Colon (tissue), 2 donors: ENCODE measurements at regions not wholly inside any gene's neighbourhood (a gene's known extent, or its start where the extent isn't known, plus 50 kb on each side); places are given as distances from the start of the nearest gene placed in this dataset.
"Not testable (repeated sequence)": the region's sequence is repeated elsewhere in the genome, so short reads cannot be mapped to it uniquely, and the experiment has no call there.

Experiments
- FAIRE-seq: peaks from 2 replicates; lab custom pipeline; 2012; peaks lifted over from hg19 to GRCh38; lab: Jason Lieb, UNC
- donor health status: control.
- donor health status: control.

- no peak for FAIRE-seq
These were observed 439.6 kb upstream of the UBE2E3 start for GRCh38 chr2:180540761-180541160.

GRCh38 chr2:180539541-180539940 lies 440.9 kb upstream of the UBE2E3 start:
- no peak for FAIRE-seq

GRCh38 chr2:180535289-180535688 lies 445.1 kb upstream of the UBE2E3 start:
- no peak for FAIRE-seq

- FAIRE-seq = not testable (repeated sequence)
These were observed 448.6 kb upstream of the UBE2E3 start for GRCh38 chr2:180531787-180532186.

- FAIRE-seq = no peak
These were observed 455.9 kb upstream of the UBE2E3 start for GRCh38 chr2:180524499-180524898.

- FAIRE-seq = no peak
These were observed 456.6 kb upstream of the UBE2E3 start for GRCh38 chr2:180523621-180524340.

- no peak for FAIRE-seq
These were observed 459.4 kb upstream of the UBE2E3 start for GRCh38 chr2:180520921-180521581.

- FAIRE-seq = no peak
These were observed 460.2 kb upstream of the UBE2E3 start for GRCh38 chr2:180520206-180520605.

GRCh38 chr2:180519276-180519675 lies 461.1 kb upstream of the UBE2E3 start:
- FAIRE-seq = no peak

GRCh38 chr2:180516232-180516631 lies 464.2 kb upstream of the UBE2E3 start:
- FAIRE-seq = no peak

- no peak for FAIRE-seq
These were observed 467.0 kb upstream of the UBE2E3 start for GRCh38 chr2:180513389-180513788.

GRCh38 chr2:180508458-180508857 lies 471.9 kb upstream of the UBE2E3 start:
- FAIRE-seq = no peak

- FAIRE-seq = peak; percentile 24
These were observed 473.4 kb upstream of the UBE2E3 start for GRCh38 chr2:180507028-180507427.

GRCh38 chr2:180505203-180505602 lies 475.2 kb upstream of the UBE2E3 start:
- no peak for FAIRE-seq

GRCh38 chr2:180497621-180498152 lies 482.7 kb upstream of the UBE2E3 start:
- FAIRE-seq = no peak

GRCh38 chr2:180495606-180496005 lies 484.8 kb upstream of the UBE2E3 start:
- FAIRE-seq = no peak

GRCh38 chr2:180494286-180494685 lies 486.1 kb upstream of the UBE2E3 start:
- no peak for FAIRE-seq

- no peak for FAIRE-seq
These were observed 475.6 kb upstream of the CWC22 start for GRCh38 chr2:180482696-180483095.

GRCh38 chr2:180481998-180482397 lies 474.9 kb upstream of the CWC22 start:
- no peak for FAIRE-seq

- FAIRE-seq = no peak
These were observed 471.8 kb upstream of the CWC22 start for GRCh38 chr2:180478883-180479282.

GRCh38 chr2:180474716-180475115 lies 467.6 kb upstream of the CWC22 start:
- no peak for FAIRE-seq

- no peak for FAIRE-seq
These were observed 466.4 kb upstream of the CWC22 start for GRCh38 chr2:180473456-180473855.

GRCh38 chr2:180472133-180472532 lies 465.0 kb upstream of the CWC22 start:
- FAIRE-seq = no peak

- FAIRE-seq = no peak
These were observed 456.5 kb upstream of the CWC22 start for GRCh38 chr2:180463608-180464007.
